Globus pallidus (tissue), 1 donor: ENCODE measurements at regions not wholly inside any gene's neighbourhood (a gene's known extent, or its start where the extent isn't known, plus 50 kb on each side); places are given as distances from the start of the nearest gene placed in this dataset.

Experiments used
- DNase-seq: peaks from one replicate; pipeline ENCODE4 v3.0.0-alpha.2; 2015; ENCODE audit warnings: low spot score

DNA sequence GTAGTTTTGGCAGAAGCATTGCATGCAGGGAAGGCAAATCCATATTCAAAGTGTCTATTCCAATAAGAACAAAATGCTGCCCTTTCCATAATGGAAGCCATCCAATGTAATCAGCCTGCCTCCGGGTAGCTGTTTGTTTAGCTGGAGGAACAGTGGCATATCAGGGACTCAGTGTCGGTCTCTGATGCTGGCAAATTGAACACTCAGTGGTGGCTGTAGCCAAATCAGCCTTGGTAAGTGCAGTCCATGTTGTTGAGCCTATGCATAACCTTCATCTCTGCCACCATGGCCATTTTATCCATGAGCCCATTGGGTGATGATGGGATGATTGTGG is 147.8 kb upstream of the MAX start:
- no peak for DNase-seq

DNA sequence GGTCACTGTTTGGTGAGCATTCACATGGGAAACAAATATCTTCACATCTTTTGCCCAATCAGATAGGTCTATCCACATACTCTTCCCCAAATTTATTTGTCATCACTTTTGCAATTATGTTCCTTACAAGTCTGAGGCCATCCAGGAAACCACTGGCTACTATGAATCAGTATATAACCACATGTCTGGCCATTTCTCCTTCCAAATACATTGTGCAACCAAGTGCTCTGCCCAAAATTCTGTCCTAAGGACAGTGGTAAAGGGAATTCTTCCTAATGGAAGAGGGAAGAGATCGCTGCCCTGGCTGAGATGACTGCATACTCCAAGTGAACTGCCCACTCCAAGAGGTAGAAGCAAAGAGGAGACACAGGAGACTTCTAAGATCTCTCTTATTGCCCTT is 148.9 kb upstream of the MAX start:
- no peak for DNase-seq

DNA sequence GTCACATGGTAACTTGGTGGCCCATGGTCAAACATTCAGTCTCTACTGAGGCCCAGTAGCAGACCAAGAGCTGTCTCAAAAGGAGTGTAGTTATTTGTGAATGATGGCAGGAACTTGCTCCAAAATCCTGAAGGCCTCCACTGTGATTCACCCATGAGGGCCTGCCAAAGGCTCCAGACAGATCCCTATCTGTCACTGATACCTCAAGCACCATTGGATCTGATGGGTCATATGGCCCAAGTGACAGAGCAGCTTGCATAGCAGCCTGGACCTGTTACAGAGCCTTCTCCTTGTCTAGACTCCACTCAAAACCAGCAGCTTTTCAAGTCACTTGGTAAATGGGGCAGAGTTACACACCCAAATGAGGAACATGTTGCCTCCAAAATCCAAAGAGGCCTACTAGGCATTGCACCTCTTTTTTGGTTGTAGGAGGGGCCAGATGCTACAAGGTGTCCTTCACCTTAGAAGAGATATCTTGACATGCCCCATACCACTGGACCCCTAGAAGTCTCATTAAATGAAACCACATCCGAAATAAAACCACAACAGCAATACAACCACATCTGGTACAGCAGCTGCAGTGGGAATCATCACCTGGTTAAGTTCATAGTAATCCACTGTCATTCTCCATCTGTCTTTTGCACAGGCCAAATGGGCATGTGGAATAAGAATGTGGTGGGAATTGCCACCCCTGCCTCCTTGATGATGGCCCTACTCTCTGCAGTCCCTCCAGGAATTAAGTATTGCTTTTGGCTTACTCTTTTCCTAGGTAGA is 150.4 kb upstream of the MAX start:
- no peak for DNase-seq

DNA sequence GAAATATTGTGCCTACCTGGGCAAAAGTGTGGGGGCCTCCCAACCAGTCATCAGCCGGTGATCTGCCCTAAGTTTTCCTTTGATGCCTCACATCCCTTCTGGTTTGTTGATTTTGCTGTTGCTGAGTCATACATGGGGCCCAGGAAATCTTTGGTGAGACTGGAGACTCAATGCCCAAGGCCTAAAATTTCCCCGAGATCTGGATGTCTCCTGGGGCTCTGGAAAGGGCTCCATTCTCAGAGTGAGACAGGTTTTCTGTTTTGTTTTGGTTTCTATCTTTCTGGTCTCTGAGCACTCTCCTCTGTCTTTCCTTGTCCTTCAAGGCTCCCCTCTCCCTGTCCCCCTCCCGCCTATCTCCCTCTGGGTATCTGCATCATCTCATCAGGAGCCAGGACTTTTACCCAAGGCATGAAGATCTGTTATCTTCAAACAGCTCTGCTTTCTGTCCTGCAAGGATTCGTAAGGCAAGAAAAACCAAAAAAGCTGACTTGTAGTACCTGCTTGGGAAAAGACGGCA is 152.8 kb upstream of the MAX start:
- no peak for DNase-seq

DNA sequence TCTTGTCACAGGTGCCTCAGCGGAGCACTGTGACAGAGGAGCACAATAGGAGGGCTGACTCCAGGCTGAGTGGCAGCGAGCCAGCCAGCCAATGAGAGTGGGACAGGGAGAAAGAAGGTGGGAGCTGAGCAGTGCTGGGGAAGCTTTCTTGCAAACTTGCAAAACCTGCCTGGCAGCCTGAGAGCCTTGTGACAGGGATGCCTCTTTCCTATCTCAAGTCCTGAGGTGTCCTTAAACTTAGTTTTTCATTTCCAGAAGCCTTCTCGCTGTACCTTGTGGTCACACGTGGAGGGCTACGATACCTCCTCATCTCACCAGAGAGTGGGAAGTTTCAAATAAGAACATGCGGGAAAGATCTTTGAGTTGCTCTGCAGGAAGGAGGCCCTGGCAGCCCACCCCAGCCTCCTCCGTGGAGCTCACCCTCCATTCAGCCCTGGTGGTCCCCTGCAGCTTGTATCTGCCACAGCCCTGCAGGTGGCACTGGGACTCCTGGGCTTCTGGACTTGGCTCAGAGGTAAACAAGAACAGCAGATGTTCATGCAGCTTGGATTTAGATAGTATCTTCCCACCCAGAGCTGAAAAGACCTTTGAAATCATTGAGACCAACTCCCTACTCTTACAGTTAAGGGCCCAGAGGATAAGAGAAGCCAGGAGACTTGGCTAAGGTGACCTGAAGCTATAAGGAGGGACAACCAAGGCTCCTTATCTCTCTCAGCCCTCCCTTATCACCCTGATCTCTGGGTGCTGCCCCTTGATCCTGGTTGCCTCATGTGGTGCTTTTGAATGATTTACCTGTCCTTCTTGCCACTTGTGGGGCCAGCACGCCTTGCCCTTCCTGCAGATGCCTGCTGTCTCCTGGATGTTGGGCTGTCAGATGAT is 153.5 kb upstream of the MAX start:
- no peak for DNase-seq

DNA sequence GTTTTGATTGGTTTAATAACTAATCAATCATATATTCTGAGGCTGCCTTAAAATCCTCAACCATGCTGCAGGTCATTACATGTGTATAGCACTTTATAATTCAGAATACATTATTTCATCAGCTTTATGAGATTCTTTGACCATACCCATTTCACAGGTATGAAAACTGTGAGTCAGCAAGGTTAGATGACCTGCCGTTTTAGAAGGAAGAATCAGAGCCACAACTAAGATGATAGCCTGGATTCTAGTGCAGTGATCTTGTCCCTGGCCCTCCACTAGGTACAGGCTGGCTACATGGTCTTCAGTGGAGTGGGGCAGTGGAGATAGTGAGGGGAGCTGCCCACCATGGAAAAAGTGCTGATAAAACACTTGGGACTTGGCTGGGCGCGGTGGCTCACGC is 154.4 kb upstream of the MAX start:
- no peak for DNase-seq

DNA sequence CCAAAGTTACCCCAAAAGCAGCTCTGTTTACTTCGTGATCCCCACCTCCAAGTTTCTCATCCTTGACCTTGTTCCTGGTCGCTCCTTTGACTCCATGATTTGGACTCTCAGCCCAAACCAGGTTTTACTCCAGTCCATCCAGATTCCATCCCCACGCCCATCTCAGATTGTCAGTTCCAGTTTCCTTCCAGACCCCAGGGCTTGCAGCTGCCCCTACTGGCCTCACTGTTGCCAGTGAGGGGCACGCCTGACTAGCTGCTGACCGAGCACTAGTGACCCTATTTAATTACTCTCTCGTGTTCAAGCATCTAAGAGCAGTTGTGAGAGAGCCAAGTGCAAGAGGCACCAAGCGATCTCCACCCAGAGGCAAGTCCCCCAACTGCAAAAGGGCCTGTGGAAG is 155.1 kb upstream of the FUT8 start:
- no peak for DNase-seq

DNA sequence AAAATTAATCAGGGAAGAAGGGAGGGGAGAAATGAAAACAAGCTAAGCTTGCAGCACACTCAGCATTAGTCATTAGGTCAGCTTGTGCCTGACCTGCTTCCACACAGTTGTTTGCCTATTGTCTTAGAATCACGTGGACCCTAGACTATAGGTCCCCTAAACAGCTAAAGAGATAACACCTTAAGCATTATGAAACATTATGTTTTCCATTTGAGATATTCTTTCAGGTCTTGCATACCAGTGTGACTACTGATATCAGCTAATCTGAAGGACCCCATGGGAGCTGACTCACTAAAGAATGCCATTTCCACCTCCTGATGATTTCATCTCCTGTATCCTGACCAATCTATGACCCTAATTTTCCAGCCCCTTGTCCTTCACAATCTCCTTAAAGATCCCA is 154.1 kb upstream of the FUT8 start:
- no peak for DNase-seq

DNA sequence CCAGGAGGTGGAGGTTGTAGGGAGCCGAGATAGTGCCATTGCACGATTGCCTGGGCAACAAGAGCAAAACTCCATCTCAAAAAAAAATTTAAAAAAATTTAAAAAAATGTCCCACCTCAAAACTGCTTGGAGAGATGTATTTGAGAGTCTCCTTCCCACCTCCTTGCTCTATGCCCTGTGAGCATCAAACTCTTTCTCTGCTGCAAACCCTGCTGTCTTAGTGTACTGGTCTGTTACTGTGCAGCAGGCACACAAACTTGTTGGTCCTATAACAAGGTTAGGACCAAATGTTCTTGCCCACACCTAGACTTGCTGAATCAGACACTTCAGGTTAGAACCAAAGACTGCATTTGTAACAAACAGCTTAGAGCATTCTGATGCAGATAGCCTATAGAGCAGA is 153.5 kb upstream of the FUT8 start:
- no peak for DNase-seq

DNA sequence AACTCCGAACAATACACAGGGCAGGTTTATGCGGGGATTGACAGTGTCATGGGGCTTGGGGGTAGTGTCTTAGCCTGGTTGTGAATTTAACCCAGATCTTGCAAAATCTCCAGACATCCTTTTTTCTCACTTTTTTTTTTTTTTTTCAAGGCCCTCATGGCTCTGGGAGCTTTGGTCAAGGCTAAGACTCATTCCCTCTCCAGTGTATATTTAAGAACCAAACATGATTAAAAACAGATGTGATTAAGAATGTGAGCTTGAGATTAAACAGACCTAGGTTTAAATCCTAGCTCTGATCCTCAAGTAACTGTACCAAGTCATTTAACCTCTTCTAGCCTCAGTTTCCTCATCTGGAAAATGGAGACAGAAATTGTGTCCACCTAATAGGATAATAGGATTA is 151.7 kb upstream of the FUT8 start:
- no peak for DNase-seq

DNA sequence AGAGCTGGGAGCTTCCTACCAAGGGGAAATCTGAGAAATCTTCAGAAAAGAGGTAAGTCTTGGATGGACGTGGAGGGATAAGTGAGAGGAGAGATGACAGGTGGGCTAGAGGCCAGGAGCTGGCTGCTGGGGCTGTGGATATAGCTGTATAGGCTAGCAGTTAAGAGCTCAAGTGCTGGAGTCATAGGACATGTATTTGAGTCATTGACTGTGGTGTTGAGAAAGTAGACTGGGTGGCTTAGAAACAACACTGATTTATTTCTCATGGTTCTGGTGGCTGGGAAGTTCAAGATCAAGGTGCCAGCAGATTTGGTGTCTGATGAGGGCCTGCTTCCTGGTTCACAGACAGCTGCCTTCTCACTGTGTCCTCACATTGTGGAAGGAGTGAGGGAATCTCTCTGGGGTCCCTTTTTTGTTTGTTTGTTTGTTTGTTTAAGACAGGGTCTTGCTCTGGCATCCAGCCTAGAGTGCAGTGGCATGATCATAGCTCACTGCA is 151.1 kb upstream of the FUT8 start:
- no peak for DNase-seq

DNA sequence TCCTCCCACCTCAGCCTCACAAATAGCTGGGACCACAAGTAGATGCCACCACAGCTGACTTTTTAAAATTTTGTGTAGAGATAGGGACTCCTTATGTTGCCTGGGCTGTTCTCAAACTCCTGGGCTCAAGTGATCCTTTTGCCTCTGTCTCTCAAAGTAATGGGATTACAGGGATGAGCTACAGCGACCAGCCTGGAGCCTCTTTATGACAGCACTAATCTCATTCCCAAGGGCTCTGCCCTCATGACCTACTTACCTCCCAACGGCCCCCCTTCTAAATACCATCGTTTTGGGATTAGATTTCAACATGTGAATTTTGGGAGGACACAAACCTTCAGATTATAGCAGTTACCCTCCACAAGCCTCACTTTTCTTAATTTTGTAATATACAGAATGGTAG is 150.6 kb upstream of the FUT8 start:
- DNase-seq: no peak

DNA sequence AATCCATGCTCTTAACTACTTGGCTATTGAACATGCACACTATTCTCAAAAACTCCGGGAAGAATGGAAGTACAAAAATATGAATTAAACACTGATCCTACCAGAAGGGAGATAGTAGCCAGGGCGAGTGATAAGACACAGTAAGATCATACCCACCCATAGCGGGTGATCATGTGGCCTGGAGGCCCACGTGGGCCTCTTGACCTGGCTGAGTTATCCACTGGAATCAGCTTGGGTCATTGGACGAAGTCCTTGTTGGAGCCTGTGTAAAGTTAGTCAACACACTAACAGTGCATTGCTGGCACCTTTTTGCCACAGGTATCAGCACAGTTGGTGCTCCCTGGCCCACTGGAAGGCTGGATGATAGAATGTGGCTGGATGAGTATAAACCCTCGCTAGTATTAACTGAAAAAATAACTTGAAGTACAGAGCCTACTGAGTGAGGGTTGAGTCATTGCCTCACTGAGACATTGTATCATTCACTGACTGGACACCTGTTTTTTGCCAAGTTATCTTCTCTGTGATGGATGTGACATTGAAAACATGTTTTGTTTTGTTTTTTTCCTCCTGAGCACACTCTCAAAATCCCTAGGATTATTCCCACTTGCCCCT is 149.2 kb upstream of the FUT8 start:
- DNase-seq: no peak

DNA sequence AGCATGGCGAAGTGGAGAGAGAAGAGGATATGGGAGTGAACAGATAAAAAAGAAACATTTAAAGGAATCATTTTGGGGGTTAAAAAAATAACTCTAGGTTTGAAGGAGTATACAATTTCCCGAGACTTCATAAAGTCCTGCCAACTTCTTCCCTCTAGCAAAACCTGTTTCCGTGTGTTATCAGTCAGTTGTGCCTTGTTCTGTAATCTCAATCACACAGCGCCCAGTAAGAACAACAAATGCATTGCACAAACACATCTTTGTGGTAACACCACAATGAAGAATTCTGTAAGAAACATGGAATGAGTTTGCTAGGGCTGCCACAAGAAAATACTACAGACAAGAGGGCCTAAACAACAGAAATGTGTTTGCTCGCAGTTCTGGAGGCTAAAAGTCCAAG is 144.7 kb upstream of the FUT8 start:
- DNase-seq: no peak

DNA sequence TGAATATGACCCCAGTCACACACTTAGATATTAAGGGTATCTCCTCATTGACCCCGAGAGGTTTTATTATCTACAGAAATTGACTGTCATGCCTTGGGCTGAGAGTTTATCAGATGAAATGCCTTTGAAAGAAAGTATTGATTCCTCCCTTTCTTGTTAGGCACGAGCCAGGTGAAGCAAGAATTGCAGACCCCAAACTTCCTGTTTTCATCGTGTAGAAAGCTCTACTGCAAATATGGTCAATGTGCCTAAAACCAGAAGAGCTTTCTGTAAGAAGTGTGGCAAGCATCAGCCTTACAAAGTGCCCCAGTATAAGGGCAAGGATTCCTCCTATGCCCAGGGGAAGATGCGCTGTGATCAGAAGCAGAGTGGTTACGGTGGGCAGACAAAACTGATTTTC is 143.9 kb upstream of the FUT8 start:
- no peak for DNase-seq

DNA sequence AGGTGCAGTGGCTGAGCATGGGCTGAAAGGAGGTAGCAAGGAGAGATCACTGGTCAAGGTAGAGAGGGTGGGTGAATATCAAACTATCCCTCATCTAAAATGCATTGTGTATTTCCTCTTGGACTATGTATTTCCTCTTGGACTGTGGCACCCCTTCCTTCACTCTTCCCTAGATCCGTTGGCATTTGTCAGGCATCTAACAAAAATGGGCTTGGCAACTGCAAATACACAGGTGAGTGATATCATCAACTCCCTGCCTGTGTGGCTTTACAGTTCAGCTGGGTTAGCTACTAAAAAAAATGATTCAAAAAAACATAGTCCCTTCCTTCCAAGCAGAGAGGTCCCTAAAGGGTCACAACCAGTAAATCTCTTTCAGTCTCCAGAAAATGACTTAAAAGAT is 142.8 kb upstream of the FUT8 start:
- DNase-seq: no peak

DNA sequence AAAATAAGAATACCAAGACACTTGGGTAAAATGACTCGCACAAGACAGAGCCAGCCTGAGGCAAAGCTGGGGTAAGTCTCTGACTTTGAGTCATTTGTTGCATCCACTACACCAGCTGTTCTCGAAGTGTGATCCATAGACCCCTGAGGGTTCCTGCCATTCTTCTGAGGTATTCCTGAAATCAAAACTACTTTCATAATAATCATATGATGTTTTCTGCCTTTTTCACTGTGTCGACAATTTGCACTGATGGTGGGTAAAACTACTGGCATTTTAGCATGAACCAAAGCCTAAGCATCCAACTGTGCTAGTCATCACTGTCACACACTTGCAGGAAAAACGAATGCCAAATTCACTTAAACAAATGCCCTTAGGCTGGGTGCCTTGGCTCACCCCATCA is 135.5 kb upstream of the FUT8 start:
- DNase-seq: peak; percentile 49

DNA sequence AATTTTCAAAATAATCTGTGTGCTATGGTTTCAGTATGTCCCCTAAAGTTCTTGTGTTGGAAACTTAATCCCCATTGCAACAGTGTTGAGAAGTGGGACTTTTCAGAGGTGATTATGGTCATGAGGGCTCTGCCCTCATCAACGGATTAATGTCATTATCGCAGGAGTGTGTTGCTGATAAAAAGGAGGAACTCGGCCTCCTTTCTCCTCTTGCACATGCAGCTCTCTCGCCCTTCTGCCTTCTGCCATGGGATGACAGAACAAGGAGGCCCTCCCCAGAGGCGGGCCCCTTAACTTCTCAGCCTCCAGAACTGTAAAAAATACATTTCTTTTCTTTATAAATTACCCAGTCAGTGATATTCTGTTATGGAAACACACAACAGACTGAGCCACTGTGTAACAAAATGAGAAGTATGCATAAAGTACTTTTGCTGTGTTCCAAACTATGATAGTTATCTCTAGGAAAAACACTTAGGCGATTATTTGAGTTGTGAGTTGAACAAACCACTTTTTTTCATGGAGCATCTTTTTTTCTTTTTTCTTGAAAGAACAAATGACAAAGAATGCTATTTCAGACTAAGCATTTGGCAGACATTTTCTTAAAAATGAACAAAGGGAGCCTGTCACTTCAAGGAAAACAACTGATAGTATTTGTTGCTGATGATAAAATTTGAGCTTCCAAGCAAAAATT is 134.8 kb upstream of the FUT8 start:
- peak; percentile 86 for DNase-seq

DNA sequence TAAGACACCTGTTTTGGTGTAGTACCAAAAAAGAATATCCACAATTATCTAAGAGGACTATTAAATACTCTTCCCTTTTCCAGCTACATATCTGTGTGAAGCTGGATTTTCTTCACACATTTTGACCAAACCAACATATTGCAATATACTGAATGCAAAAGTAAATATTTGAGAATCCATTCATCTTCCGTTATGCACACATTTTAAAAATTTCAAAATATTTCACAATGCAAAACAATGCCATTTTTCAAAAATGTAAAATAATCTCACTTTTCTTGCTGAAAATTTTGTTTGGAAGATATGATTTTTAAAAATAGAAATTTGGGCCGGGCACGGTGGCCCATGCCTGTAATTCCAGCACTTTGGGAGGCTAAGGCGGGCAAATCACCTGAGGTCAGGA is 133.9 kb upstream of the FUT8 start:
- no peak for DNase-seq

DNA sequence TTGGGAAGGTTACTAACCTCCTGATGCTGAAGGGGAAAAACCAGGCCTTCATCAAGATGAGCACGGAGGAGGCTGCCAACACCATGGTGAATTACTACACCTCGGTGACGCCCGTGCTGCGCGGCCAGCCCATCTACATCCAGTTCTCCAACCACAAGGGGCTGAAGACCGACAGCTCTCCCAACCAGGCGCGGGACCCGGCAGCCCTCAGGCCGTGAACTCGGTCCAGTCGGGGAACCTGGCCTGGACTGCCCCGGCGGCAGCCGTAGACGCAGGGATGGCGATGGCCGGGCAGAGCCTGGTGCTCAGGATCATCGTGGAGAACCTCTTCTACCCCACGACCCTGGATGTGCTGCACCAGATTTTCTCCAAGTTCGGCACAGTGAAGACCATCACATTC is 133.0 kb upstream of the FUT8 start:
- no peak for DNase-seq

DNA sequence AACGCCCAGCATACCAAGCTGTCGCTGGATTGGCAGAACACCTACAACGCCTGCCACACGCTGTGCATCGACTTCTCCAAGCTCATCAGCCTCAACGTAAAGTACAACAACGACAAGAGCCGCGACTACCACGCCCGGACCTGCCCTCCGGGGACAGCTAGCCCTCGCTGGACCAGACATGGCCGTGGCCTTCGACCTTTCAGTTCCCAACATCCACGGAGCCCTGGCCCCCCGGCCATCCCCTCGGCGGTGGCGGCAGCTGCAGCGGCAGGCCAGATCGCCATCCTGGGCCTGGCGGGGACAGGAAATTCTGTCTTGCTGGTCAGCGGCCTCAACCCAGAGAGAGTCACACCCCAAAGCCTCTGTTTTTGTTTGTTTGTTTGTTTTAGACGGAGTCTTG is 132.6 kb upstream of the FUT8 start:
- DNase-seq: no peak

DNA sequence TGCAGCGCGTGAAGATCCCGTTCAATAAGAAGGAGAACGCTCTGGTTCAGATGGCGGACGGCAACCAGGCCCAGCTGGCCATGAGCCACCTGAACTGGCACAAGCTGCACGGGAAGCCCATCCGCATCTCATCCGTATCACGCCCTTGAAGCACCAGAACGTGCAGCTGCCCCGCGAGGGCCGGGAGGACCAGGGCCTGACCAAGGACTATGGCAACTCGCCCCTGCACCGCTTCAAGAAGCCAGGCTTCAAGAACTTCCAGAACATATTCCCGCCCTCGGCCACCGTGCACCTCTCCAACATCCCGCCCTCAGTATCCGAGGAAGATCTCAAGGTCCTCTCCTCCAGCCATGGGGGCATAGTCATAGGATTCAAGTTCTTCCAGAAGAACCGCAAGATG is 131.9 kb upstream of the FUT8 start:
- DNase-seq: no peak
